GM10248 (cell line): ENCODE measurements at regions not wholly inside any gene's neighbourhood (a gene's known extent, or its start where the extent isn't known, plus 50 kb on each side); places are given as distances from the start of the nearest gene placed in this dataset.
A peak's percentile ranks its signal among the peaks of the same experiment; 100 is the strongest.

Source experiments
- CTCF ChIA-PET: fragments of 300-600 bp; sonication (Branson Sonifier 250); formaldehyde crosslinking; extraction: SDS; loops from one replicate; lab custom pipeline; 2021; ENCODE audit warnings: antibody characterized with exemption; lab: Yijun Ruan, JAX
- POLR2A ChIA-PET: fragments of 350-650 bp; sonication (Branson Sonifier 250); formaldehyde crosslinking; extraction: SDS; loops from one replicate; lab custom pipeline; 2020; ENCODE audit warnings: antibody characterized with exemption; lab: Yijun Ruan, JAX
- DNase-seq: peaks from one replicate; pipeline ENCODE4 v3.0.0; 2012; ENCODE audit errors: extremely low spot score
- CTCF ChIP-seq: IDR thresholded peaks from 2 replicates; pipeline ENCODE4 v1.5.1; 2012; ENCODE audit warnings: mild to moderate bottlenecking, low read depth; ENCODE audit errors: extremely low read depth, missing control alignments, control extremely low read depth

DNA sequence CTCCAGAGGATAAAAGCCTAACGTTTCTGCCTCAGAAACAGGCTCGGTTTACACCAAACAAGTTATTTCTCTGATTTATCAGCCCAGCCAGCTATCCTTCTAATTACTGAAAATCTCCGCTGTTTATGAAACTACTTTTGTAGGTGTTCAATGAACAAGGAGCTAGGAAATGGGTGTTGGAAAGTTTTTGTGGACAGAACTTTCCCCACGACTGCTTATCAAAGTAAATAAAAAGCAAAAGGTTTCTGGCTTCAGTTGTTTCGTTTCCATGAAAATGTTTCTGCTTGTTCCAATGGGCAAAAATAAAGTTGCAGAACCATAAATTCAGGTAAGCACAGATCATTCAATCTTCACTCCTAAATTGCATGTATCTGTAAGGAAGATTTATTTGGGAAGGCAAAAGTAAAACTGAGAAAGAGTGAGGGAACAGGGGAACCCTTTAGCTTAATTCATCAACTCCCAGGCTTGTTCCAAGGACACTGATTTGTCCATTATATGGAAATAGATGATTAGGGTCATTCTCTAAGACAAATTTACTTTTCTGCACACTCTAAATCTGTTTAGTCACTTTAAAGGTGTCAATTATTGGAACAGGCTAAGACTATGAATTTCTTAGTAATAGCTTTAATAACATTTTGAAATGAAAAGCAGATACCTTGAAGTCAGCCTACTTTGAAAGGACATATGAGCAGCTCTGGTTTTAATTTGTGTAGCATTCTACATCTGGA, 175.9 kb upstream of the CDKN3 start:
- ChIA-PET CTCF (interaction anchor here (1.5 kb wide), 1 partner anchor 12 kb away, joined by 6 read pairs; no protein-coding TSS in a partner anchor), POLR2A (no interaction called here)
- no peak for DNase-seq
- TF ChIP-seq CTCF = no peak

DNA sequence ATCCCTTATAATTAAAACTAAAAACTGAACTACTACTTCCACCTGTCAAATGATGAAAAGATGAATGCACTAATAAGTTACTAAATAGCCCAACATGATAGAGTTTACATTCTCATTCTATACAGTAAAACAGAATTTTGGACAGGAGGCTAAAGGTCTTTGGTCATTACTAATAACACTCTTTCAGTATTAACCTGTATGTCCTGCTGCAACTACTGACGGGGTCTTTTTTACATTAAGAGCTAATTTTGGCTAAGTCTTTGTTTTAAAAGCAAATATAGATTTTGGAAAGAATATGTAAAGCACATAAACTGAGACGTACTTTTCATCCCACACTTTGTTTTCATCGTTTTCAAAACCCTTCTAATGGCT, 175.4 kb upstream of the CDKN3 start:
- DNase-seq = peak; percentile 27
- POLR2A ChIA-PET = no interaction called here
- no peak for TF ChIP-seq CTCF
- CTCF ChIA-PET = interaction anchor here (0.6 to 1.5 kb wide), 3 partner anchors 12 to 126 kb away, joined by 3 to 6 read pairs (median 3); no protein-coding TSS in a partner anchor

DNA sequence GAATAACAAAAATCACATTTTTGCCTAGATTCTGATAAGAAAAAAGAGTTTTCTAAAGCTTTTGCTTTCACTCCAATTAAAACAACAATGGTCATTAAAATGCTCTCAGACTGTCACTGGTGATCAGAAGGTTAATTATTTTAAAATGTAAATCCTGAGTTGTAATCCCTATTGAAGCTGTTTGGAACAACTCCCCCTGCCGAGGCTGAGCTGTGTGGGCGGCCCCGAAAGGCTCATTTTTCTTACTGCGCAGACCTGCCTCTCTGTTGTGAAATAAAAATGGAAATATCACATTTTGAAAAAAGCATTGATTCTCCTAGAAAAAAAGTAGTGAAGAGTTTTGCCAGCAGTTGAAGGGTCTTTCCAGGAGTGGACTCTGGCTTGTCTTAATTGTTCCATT, 174.8 kb upstream of the CDKN3 start:
- CTCF ChIA-PET = interaction anchor here (0.6 to 1.2 kb wide), 2 partner anchors 26 to 126 kb away, joined by 3 read pairs; no protein-coding TSS in a partner anchor
- TF ChIP-seq CTCF = no peak
- POLR2A ChIA-PET = no interaction called here

DNA sequence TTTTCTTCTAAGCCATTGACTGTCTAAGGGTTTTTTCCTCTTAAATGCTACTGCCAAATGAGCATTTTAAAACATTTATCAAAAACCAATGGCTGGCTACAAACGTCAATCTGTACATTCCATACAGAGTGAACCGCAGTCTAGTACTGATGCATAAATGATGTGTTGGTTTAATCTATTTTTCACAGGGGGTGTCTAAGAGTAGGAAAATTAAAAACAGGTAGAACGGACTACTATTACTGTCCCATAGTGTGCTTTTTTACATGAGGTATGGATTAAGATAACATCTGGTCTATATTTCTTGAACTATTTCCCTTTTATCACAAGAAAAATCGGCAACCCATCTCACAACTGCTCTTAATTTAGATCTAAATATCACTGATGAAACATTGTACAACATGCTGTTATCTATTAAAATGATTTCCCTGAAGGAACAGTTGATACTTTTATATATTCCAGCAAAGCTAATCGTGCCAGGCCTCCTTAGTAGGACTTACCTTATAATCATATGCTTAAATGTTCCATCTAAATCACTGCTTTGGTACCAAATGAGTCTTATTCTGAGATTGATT, 172.9 kb upstream of the CDKN3 start:
- ChIA-PET CTCF (interaction anchor here (1.6 kb wide), 1 partner anchor 49 kb away, joined by 3 read pairs; no protein-coding TSS in a partner anchor), POLR2A (no interaction called here)
- no peak for DNase-seq
- no peak for TF ChIP-seq CTCF

More for the DNA sequence above, 174.8 kb upstream of the CDKN3 start:
- DNase-seq = no peak

- ChIA-PET POLR2A (no interaction called here), CTCF (no interaction called here)
- DNase-seq = no peak
Observed at GRCh38 chr14:54225457-54226060, 171.2 kb upstream of the CDKN3 start.

More at GRCh38 chr14:54225457-54226060, 171.2 kb upstream of the CDKN3 start:
- no peak for TF ChIP-seq CTCF
